OCI-LY7 (cell line): ENCODE measurements at regions not wholly inside any gene's neighbourhood (a gene's known extent, or its start where the extent isn't known, plus 50 kb on each side); places are given as distances from the start of the nearest gene placed in this dataset.

Experiments used
- BruUV-seq: library from RNA; stranded (reverse); fragments of 400-500 nt; replicated peaks from 2 replicates; lab custom pipeline; 2021; lab: Mats Ljungman, UMichigan
- CTCF ChIA-PET: fragments of 300-600 bp; sonication (Branson Sonifier 250); formaldehyde crosslinking; loops from one replicate; lab custom pipeline; 2022; ENCODE audit warnings: antibody characterized with exemption; ENCODE audit not compliant: unreplicated experiment; lab: Charles Lee
- POLR2A ChIA-PET: fragments of 300-600 bp; sonication (Branson Sonifier 250); formaldehyde crosslinking; loops from one replicate; lab custom pipeline; 2022; ENCODE audit warnings: antibody characterized with exemption; lab: Charles Lee
- DNase-seq: peaks from one replicate; pipeline ENCODE4 v3.0.0-alpha.2; 2015; ENCODE audit warnings: low spot score
- H2AFZ ChIP-seq: fragments of 200-600 bp; sonication (generic), shearing (Covaris generic); 2 replicates; pipeline ENCODE4 v1.6.1; 2014; ENCODE audit warnings: mild to moderate bottlenecking, antibody characterized with exemption, low read length, moderate library complexity
- H3K27ac ChIP-seq: fragments of 200-600 bp; sonication (generic); 2 replicates; pipeline ENCODE4 v1.5.1; 2014; ENCODE audit warnings: mixed run types, low read depth, mild to moderate bottlenecking, moderate library complexity, low read length, inconsistent platforms; ENCODE audit not compliant: poor library complexity, severe bottlenecking
- H3K36me3 ChIP-seq: fragments of 200-600 bp; sonication (generic); 2 replicates; pipeline ENCODE4 v1.6.1; 2014; ENCODE audit warnings: mild to moderate bottlenecking, antibody characterized with exemption, low read length, moderate library complexity, mixed read lengths; ENCODE audit not compliant: insufficient read depth
- H3K4me1 ChIP-seq: fragments of 200-600 bp; sonication (generic); 2 replicates; pipeline ENCODE4 v1.5.1; 2014; ENCODE audit warnings: mild to moderate bottlenecking, low read length; ENCODE audit not compliant: insufficient read depth, poor library complexity, severe bottlenecking
- H3K4me2 ChIP-seq: fragments of 200-600 bp; sonication (generic); 2 replicates; pipeline ENCODE4 v1.6.1; 2014; ENCODE audit warnings: mild to moderate bottlenecking, low read length
- H3K4me3 ChIP-seq: fragments of 200-600 bp; sonication (generic); 2 replicates; pipeline ENCODE4 v1.5.1; 2014; ENCODE audit warnings: mild to moderate bottlenecking, low read depth, low read length; ENCODE audit not compliant: poor library complexity, severe bottlenecking
- H3K79me2 ChIP-seq: fragments of 200-600 bp; sonication (generic); 2 replicates; pipeline ENCODE4 v1.6.1; 2016; ENCODE audit warnings: low read depth, mild to moderate bottlenecking, low read length, moderate library complexity, mixed read lengths; ENCODE audit not compliant: insufficient read depth
- H3K9me2 ChIP-seq: fragments of 200-600 bp; sonication (generic); 2 replicates; pipeline ENCODE4 v1.6.1; 2016; ENCODE audit warnings: mild to moderate bottlenecking, low read length, mixed read lengths; ENCODE audit not compliant: insufficient read depth
- H3K9me3 ChIP-seq: fragments of 200-600 bp; sonication (generic); 2 replicates; pipeline ENCODE4 v1.6.1; 2014; ENCODE audit warnings: mild to moderate bottlenecking, mixed run types, low read length, mixed read lengths
- H4K20me1 ChIP-seq: fragments of 200-600 bp; sonication (generic); 2 replicates; pipeline ENCODE4 v1.6.1; 2014; ENCODE audit warnings: mild to moderate bottlenecking, antibody characterized with exemption, low read length, moderate library complexity, mixed read lengths; ENCODE audit not compliant: insufficient read depth
- CTCF ChIP-seq: fragments of 200-600 bp; sonication (generic); conservative IDR thresholded peaks from 2 replicates; pipeline ENCODE4 v1.5.1; 2014; ENCODE audit warnings: mild to moderate bottlenecking, antibody characterized with exemption, low read length, moderate library complexity, mixed read lengths
- EZH2phosphoT487 ChIP-seq: fragments of 200-600 bp; sonication (generic); IDR thresholded peaks from 2 replicates; pipeline ENCODE4 v1.6.1; 2018; ENCODE audit warnings: low read depth, borderline replicate concordance, mild to moderate bottlenecking, mixed run types, antibody characterized with exemption, low read length, moderate library complexity, mixed read lengths
- intact Hi-C: fragments of 100-400 bp; cut with micrococcal nuclease; formaldehyde crosslinking; loops from one replicate; pipeline ENCODE4 v1.10.0; 2022; ENCODE audit not compliant: unreplicated experiment

- CTCF ChIA-PET, result no interaction called here
- Histone ChIP-seq H3K4me3 (no peak overlapping the region), H3K9me2 (no peaks in the 10 kb centered on the region), H2AFZ (no peak overlapping the region), H3K79me2 (no peaks in the 10 kb centered on the region), H3K36me3 (no peaks in the 10 kb centered on the region), H3K4me2 (no peak overlapping the region), H4K20me1 (no peaks in the 10 kb centered on the region), H3K27ac (no peak overlapping the region), H3K4me1 (no peaks in the 10 kb centered on the region), H3K9me3 (no peaks in the 10 kb centered on the region)
- intact Hi-C loops, result no loop called here
- no peak for DNase-seq
- TF ChIP-seq CTCF (no peak), EZH2phosphoT487 (no peak)
- POLR2A ChIA-PET, result interaction anchor here (0.6 to 1.4 kb wide), 3 partner anchors 10 to 370 kb away, joined by 3 to 5 read pairs (median 4); no protein-coding TSS in a partner anchor
- no TSS peak for BruUV-seq
Measured at GRCh38 chr2:191552066-191552465, 125.9 kb upstream of the NABP1 start.

- POLR2A ChIA-PET, result interaction anchor here (0.5 to 0.7 kb wide), 3 partner anchors 126 to 1943 kb away, joined by 3 read pairs; no protein-coding TSS in a partner anchor
- BruUV-seq, result no TSS peak
- H3K79me2 ChIP-seq, result no peaks in the 10 kb centered on the region
- H3K9me3 ChIP-seq, result no peaks in the 10 kb centered on the region
- TF ChIP-seq EZH2phosphoT487 (no peak), CTCF (no peak)
- intact Hi-C loops, result no loop called here
- H3K4me2 ChIP-seq, result no peak overlapping the region
- no peak overlapping the region for H3K4me3 ChIP-seq
- no peak overlapping the region for H2AFZ ChIP-seq
- H3K36me3 ChIP-seq, result no peaks in the 10 kb centered on the region
- no peak overlapping the region for H3K27ac ChIP-seq
- no peaks in the 10 kb centered on the region for H3K9me2 ChIP-seq
- CTCF ChIA-PET, result interaction anchor here (0.6 kb wide), 1 partner anchor 396 kb away, joined by 3 read pairs; no protein-coding TSS in a partner anchor
- H4K20me1 ChIP-seq, result no peaks in the 10 kb centered on the region
- H3K4me1 ChIP-seq, result no peaks in the 10 kb centered on the region
- no peak for DNase-seq
Measured at GRCh38 chr2:191554240-191554639, 123.7 kb upstream of the NABP1 start.

- no TSS peak for BruUV-seq
- Histone ChIP-seq H3K4me3 (no peak overlapping the region), H3K4me1 (no peaks in the 10 kb centered on the region), H3K9me3 (no peaks in the 10 kb centered on the region), H3K4me2 (no peak overlapping the region), H3K27ac (no peak overlapping the region), H3K79me2 (no peaks in the 10 kb centered on the region), H4K20me1 (no peaks in the 10 kb centered on the region), H3K9me2 (no peaks in the 10 kb centered on the region), H2AFZ (peak overlapping the region; percentile 7; the same call in 1 of the 2 replicates), H3K36me3 (no peaks in the 10 kb centered on the region)
- DNase-seq, result peak; percentile 75
- ChIA-PET CTCF (interaction anchor here (1.0 kb wide), 1 partner anchor 607 kb away, joined by 3 read pairs; no protein-coding TSS in a partner anchor), POLR2A (interaction anchor here (0.6 to 0.7 kb wide), 4 partner anchors 125 to 1039 kb away, joined by 3 to 5 read pairs (median 4); no protein-coding TSS in a partner anchor)
- TF ChIP-seq EZH2phosphoT487, result no peak
- peak; percentile 86 for TF ChIP-seq CTCF
- intact Hi-C loops, result loop anchor here (1.0 kb wide), 1 partner anchor 607 kb away; no protein-coding TSS in a partner anchor
Measured at GRCh38 chr2:191555092-191555742, 122.7 kb upstream of the NABP1 start.
